HG02852 (cell line): ENCODE measurements at regions not wholly inside any gene's neighbourhood (a gene's known extent, or its start where the extent isn't known, plus 50 kb on each side); places are given as distances from the start of the nearest gene placed in this dataset.

Experiments used
- ATAC-seq: cut with Tn5 transposase; IDR thresholded peaks from one replicate; pipeline ENCODE4 v1.9.1; 2021; ENCODE audit warnings: mild to moderate bottlenecking, moderate library complexity; ENCODE audit not compliant: unreplicated experiment

DNA sequence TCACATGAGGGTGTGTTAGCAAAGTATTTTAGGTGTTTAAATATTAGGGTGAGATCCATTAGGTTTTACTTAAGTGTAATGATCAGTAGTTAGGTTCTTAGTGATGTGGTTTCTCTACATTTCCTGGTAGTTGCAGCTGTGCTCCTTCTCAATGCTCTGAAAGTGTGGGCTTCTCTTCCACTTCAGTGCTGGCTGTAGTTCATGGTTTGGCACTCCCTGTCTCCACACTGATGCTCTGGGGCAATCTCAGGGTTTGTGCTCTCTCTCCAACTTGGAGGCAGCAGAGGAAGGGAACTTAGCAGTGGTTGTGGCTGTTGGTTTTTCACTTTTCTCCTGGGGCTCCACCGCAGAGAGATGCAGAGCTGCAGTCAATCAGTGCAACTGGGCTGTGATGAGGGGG is 507.5 kb downstream of the TMEM232 start:
- no peak for ATAC-seq

DNA sequence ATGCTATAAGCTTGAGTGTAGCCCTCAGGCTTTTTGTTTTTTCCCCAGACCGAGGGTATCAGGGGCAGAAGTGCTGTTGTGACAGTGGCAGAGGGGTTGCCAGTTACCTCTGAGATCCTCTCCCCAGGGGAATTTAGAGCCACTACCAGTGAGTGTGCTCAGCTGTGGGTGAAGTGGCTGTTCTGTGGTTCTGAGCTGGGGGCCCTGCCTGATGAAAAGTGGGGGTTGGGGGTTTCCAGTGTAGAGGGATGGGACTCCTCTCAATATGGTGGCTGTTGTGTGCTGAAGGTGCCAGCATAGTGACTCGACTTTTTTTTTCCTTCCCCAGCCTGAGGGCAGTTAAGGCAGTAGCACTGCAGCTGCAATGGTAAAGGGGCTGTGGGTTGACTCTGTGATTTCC is 506.7 kb downstream of the TMEM232 start:
- ATAC-seq: no peak

- no peak for ATAC-seq
Measured at GRCh38 chr5:110221036-110221435, 505.4 kb downstream of the TMEM232 start.

GRCh38 chr5:110224050-110224449 is 502.4 kb downstream of the TMEM232 start:
- ATAC-seq: no peak

DNA sequence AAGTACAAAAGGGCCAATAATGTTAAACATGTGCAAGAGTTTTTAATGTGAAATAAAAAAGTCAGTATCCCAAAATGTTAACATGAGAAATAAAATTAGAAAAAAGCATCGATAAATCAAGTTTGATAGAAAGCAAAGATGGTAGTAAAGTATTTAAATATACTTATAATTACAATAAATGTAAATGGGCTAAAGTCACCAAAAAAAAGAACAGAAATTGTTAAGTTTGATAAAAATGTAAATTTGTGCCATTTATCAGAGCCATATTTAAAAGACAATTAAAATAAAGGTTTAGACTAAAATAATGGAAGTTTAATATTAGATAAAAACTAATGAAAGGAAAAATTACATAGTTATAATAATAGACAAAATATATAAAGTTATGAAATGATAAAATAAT is 500.5 kb downstream of the TMEM232 start:
- ATAC-seq: no peak

DNA sequence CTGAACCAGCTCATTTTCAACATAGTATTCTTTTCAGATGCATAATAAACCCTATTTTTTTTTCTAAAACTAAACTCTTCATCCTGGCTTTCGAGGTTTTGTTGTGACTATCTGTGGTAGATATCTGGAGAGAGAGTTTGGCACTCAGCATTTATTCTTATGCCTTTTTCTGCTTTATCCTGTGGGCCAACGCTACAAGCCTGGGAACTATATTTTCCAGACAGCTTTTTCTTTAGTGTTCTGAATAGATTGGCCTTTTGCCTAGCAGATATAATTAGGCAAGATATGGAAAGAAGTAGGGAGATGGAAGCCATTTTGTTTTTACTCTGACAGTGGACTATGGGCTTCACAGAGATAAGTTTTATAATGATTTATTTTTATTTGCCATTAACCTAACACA is 486.7 kb downstream of the TMEM232 start:
- ATAC-seq: no peak

DNA sequence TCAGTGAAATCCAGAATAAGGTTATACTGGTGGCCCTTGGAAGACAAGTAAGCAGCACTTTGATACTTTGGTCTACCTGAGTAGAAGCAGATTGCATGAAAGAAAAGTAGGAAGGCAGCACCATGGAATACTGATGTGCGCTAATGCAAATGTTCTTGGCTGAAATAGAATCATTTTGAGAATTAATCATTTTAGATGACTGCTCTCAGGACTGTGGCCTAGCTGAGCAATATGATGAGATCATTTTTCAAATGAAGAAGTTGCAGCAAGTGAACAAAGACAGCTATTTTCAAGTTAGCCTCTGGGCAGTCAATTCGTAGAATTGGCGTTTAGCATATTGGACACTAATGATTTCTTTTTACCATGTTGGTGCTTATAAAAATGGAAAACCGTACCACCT is 483.5 kb downstream of the TMEM232 start:
- no peak for ATAC-seq

- ATAC-seq: no peak
Measured at GRCh38 chr5:110248921-110249320, 477.6 kb downstream of the TMEM232 start.

GRCh38 chr5:110250355-110250754 is 476.1 kb downstream of the TMEM232 start:
- ATAC-seq: no peak

- ATAC-seq: no peak
Measured at GRCh38 chr5:110250755-110251154, 475.7 kb downstream of the TMEM232 start.

GRCh38 chr5:110251366-110251765 is 475.1 kb downstream of the TMEM232 start:
- ATAC-seq: no peak

GRCh38 chr5:110255194-110255593 is 471.3 kb downstream of the TMEM232 start:
- no peak for ATAC-seq

DNA sequence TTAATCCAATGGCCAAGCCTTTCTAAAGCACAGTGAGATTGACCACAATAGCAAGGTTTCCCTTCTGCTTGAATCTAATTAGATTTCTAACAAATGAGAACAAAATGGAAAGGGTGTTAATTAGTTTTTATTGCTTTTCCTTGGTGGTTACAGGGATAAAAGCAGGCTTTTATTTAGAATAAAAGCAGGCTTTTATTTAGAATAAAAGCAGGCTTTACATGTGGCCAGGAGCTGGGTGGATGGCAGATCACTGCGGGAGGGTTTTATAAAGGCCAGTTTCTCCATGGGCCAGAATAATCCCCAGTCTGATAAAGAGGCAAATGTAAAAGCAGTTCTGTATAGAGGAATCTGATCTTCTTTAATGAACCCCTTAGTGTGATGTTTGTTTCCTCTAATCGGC is 470.2 kb downstream of the TMEM232 start:
- ATAC-seq: no peak

GRCh38 chr5:110257971-110258370 is 468.5 kb downstream of the TMEM232 start:
- no peak for ATAC-seq

DNA sequence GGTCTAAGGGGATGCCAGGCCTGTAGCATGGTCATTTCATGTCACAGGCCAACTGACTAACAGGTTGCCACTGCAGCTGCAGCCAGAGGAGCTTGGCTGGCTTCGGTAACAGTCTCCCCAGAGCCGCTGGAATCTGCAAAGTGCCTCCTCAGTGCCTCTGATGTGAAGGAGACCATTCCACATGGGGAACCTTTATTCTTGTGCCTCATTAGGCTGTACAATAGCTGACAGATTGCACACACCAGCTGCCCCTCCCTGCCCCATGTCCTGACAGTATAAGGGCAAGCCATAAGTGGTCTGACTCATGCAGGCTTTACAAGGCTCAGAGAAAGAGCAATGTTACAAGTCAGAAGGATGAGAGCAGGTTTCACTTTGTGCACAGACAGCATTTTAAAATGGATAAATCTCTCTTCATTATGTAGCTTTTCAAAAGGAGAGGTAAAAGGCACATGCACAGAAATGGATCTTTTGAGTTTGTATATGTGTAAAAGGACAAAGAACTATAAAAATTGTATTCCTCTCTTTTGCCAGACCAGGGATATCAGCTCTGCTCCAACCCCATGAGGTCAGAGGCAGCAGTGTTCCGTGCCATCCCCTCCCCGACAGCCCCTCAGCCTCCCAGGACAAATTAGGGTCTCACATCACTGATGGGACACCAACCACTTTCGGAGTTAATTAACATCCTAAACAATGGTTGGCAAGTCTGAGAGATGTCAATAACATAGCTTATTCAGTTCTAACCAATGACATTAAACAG is 467.8 kb downstream of the TMEM232 start:
- no peak for ATAC-seq

GRCh38 chr5:110262749-110263148 is 463.7 kb downstream of the TMEM232 start:
- no peak for ATAC-seq

DNA sequence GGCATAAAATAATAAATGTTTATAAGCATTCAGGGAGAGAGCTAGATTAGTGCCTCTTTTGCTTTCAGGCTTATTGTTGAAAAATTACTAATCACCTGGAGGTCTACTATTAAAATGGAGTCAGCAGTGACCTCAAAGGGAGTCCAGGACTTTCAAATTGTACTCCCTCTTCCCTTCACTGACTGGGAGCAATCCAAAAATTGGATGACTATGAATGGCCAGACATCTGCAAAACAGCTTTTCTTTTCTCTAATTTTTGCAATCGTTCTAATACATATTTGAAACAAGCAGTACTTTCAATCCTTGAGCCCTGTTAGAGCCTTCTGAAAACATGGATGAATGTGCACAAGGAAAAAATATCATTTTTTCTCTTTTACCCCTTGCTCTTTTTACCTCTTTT is 461.8 kb downstream of the TMEM232 start:
- ATAC-seq: no peak

DNA sequence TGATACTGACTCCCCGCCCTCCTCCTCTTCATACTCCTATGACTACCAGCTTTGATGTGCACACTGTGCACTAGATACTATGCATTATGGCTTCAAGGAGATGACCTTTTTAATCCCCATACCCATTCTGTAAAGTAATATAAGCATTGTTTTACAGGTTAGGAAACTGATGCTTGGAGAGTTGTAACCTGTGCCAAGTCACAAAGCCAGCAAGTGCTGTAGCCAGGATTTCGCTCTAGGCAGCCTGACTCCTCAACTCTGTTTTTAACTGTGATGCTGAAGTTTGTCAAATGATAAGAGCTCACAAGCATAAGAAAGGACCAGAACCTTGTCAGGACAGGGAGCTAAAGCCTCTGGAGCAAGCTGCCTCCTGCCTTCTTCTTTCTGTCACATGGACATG is 461.3 kb downstream of the TMEM232 start:
- no peak for ATAC-seq

GRCh38 chr5:110267714-110268113 is 458.8 kb downstream of the TMEM232 start:
- ATAC-seq: no peak

DNA sequence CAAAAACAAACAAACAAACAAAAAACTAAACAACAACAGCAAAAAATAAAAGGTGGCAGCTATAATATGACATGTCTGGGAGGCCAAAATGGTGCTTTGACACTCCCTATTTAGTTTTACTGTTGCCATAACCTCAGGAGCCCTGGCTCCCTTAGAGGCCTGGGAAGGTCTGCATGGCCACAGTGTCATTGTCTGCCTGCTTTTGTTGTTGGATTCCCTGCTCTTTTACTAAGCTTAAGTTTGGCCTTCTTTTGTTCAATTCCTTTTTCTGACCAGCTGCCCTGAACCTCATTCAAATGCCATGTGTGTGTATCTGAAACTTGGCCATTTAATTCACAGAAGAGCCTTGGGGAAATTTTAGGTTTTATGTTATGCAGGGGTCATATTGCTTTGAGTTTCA is 458.2 kb downstream of the TMEM232 start:
- ATAC-seq: no peak

DNA sequence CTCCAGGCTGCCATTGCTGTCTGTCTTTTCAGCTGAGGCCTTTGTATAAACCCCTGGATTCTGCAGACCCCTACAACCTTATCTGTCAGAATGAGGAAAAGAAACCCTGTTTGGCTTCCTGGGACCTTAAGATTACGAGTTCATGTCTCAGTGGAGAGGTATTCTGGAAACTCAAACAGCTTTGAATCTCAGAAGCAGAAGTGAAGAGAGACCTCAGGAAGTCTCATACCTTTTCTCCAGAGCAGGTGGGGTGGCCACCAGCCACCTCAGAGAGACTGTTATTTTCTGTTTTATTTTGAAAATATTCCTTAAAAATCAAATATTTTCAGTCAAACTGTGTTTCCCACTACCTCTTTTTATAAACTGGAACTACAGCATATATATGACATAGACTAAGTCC is 457.5 kb downstream of the TMEM232 start:
- ATAC-seq: no peak

DNA sequence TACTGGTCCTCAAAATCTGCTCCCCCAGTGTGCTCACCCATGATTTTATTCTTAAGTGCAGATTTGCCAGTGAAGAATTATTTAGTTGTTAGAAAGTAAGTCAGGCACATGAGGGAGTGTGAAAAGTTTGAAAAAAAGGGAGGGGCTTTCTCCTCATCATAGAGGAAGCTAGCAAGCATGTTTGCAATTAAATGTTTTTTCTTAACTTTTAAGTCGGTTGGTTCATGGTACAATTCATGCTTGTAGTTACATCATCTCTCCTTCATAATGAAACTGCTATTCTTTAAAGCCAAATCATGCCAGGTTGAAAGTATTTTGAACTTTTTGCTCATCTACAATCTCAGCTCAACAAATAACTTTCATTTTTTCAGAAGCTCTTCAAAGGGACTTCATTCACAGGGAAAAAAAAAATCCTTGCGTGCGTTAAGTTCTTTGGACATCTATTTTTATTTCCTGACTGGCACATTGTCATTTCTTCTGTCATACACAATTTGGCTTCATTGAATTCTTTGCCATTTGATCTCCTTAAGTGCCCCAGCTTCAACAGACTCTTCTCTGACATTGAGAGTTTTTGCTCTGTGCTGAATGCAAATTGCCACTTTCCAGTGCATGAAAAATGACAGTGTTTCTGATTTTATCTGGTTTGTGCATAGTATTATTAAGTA is 456.9 kb downstream of the TMEM232 start:
- ATAC-seq: no peak

- no peak for ATAC-seq
Measured at GRCh38 chr5:110275878-110276277, 450.6 kb downstream of the TMEM232 start.
